MV-4-11 (cell line): ENCODE measurements at regions not wholly inside any gene's neighbourhood (a gene's known extent, or its start where the extent isn't known, plus 50 kb on each side); places are given as distances from the start of the nearest gene placed in this dataset.

Experiments used
- DNase-seq: peaks from one replicate; lab custom pipeline; 2025; lab: John Stamatoyannopoulos, UW

DNA sequence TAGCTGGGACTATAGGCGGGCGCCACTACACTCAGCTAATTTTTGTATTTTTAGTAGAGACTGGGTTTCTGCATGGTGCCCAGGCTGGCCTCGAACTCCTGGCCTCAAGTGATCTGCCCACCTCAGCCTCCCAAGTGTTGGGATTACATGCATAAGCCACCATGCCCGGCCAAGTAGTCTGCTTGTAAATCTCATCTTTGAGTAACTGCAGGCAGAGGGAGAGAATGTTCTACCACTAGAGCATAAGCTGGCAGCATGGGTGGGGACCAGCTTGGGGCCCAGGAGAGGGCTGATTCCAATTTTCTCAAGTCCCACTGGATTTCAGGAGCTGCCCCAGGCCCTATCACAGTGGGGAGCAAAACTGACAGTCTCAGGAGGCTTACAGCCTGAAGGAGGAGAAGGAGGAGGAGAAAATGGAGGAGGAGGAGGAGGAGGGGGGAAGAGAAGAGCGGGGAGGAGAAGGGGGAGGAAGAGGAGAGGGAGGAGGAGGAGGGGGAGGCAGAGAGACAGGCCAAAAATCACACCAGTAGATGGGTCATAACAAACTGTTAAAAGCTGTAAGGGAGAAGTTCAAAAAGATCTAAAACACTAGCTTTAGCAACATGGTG, 229.1 kb upstream of the IGF1R start:
- no peak for DNase-seq

DNA sequence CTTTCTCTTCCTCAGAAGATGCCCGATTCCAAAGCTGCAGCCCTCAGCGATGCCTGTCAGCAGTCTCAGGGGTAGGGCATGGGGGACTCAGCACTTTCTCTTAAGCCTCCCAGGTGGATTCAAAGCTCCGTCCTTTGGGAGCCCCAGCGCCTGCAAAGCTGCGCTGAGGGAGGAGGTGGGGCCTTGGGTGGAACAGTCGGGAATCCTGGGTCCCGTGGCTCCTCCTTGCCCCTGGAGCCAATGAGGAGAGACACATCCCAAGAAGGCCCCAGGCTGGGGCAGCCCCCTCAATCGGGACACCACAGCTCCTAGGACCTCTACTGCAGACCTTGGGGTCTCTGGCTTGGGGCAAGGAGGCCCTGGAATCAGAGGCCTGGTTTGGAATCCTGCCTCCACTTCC, 227.5 kb upstream of the IGF1R start:
- DNase-seq = no peak

DNA sequence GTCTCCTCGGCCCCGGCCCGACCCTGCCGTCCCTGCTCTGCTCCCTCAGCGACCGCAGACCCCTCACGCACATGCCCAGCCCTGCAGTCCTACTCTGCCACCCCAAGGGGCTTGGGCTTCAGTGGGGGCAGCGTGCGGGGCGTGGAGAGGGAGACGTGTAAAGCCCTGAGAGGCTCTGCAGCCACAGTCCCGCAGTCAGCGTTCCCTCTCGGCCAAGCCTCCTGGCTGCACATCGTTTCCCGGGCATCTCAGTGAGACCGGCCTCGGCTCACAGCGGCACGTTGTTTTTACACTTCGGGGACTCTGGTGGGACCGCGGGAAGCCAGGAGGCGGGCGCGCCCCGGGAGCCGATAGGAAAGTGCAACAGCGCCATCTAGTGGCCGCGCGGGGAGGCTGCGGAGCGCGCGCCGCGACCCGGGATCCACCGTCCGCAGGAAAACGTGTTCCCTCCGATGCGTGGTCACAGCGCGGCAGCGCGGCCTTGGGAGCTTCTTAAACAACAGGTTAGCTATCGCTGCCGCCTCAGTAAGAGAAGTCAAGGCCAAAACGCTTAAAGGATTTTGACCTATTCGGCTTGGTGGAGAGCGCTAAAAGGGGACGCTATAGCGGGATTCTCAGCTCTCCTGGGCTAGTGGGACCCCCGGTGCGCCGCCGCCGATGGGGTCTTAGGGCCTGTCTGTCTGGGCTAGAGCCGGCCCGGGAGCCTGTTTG, 226.8 kb upstream of the IGF1R start:
- DNase-seq = peak; percentile 1

DNA sequence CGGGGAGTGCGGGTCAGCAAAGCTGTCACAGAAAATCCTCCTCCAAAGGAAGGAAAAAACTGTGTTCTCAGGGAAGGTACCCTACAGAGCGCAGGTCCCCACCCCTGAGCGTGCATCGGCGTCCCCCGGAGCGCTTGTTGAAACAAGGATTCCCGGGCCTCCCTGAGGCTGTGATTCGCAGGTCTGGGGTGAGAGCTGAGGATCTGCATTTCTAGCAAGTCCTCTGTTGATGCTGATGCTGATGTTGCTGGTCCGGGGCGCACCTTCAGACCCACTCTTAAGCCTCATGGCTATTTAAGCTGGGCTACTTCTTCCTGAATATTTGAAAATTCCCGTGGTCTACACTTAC, 226.2 kb upstream of the IGF1R start:
- no peak for DNase-seq

DNA sequence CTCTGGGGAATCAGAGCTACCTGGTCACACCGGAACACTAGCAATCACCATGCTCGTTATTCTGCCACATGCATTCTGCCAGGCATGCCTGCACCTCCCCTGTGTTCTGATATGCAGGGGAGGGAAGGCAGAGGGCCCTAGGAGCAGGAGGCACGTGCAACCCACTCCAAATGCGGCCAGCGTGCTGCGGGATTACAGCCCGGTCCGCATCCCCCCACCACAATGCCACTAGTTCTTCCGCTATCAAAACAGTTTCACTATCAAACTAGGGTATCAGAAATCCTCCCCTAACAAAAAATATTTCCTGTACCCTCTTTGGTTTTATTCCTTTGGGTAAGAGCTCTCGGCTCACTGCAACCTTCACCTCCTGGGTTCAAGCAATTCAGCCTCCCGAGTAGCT, 223.2 kb upstream of the IGF1R start:
- DNase-seq = no peak

DNA sequence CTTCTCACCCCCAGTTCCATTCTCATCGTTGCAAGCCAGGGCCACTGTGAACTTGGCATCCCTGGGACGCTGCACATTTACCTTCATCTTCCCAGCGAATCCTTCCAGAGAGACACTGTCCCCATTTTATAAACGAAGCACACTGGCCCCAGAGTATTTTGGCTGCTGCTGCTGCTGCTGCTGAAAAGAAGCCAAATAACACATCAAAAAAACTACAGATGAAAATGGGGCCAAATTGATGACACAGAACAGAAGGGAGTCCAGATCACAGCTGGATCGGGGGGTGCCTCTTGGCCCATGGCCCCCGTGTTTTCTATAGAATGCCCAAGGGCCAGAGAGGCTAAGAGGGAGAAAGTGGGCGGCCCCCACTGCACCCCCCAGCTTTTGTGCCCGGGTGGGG, 221.0 kb upstream of the IGF1R start:
- no peak for DNase-seq

DNA sequence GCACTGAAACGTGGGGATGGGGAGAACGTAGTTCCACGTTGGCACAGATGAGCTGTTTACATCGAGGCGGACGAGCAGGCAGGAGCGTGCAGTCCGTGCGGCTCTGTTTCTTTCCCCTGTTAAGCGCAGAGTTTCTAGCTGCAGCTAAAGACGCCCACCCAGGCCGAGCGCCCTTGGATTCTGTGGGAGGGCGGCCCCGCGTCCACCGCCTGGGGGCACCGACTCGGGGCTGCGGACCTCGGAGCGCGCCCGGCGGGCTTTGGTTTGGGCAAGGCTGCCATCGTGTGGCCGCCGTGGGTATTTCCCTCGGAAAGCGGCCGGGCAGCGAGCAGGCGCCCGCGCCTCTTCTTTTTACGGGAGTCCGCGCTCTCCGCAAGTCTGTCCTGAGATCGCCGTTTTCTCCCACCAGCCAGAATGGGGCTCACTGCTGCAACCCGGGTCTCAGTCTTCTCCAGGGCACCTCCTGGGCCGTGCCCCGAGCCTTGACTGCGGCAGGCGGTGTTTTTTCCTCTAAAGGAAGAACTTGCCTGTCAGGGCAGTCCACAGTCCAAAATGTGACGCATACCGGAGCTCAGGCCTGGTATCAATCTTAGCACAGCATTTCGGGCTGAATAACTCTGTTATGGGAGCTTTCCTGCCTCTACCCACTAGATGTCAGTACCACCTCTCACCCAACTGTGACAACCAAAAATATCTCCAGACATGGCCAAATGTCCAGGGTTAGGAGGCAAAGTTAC, 219.9 kb upstream of the IGF1R start:
- DNase-seq = peak; percentile 29

DNA sequence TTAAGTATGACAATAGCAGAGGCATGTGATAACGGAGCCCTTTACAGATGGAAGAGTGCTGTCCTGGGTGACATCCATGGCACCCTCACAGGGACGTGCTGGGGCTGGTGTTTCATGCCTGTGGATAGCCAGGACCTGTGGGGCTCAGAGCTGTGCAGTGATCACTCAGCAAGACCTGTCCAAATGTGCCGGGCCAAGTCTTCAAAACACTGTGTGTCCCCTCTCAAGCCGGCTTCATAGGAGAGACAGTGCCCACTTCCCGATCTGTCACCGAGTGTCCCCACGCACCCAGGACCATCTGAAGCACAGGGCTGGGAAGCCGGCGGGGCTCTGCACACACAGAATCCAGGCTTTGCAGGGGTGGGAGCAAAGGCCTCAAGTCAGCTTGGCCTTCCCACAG, 217.2 kb upstream of the IGF1R start:
- no peak for DNase-seq

DNA sequence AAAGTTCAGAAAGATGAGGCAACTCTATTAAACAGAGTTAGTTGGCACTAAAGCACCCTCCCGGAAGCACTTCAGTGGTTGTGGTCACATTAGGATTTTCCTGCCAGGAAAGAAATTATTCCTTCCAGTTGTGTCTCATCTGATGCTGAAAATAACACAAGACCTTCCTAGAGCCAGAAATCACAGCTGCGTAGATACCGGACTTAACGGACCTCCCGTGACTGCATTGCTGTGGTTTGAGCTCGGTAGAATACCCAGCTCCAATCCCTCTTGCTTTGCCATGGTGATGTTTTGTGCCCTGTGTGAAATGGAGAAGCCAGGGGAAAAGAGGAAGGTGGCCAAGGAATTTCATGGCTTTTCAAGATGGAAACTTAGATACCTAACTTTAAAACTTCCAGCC, 215.0 kb upstream of the IGF1R start:
- DNase-seq = no peak

DNA sequence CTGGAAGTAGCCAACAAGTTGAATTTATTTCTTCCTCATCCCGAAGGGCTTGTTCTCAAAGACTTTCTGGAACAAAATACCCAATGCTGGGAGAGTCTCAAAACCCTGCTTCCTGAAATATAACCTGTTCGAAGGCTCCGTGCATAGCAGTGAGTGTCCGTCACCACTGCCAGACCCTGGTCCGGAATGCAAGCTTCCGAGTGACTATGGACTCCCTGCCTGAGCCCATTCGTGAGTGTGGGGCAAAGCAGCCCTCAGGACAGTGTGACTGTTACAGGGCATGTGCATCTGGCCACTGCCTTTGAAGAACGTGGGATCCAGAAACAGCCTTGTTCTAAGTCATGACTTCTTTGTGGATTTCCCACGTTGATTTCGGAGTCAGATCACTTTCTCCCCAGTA, 214.5 kb upstream of the IGF1R start:
- DNase-seq = no peak

DNA sequence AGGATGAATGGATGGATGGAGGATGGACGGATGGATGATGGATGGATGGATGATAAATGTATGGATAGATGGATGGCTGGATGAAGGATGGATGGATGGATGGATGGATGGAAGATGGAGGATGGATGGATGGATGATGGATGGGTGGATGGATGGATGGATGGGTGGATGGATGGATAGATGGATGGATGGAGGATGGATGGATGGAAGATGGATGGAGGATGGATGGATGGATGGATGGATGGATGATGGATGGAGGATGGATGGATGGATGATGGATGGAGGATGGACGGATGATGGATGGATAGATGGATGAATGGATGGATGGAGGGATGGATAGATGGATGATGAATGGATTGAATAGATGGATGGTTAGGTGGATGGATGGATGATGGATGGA, 210.6 kb upstream of the IGF1R start:
- no peak for DNase-seq

DNA sequence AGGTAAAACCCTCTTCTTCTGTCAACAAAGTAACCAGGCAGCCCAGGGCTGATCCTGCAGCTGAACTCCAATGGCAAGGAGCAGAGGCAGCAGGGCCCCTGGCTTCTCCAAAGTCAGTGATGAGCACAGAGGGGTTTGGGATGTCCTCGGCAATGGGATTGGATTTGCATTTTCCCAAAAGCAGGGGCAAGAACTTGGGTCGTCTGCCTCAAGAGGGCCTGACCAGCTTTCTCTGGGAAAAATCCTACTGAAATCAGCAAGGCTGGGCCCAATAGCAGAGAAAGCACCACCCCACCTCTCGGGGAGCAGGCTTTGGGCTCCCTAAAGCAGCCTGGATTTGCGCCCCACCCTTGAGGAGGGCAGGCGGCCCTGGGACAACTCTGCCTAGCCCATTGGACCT, 210.0 kb upstream of the IGF1R start:
- no peak for DNase-seq

DNA sequence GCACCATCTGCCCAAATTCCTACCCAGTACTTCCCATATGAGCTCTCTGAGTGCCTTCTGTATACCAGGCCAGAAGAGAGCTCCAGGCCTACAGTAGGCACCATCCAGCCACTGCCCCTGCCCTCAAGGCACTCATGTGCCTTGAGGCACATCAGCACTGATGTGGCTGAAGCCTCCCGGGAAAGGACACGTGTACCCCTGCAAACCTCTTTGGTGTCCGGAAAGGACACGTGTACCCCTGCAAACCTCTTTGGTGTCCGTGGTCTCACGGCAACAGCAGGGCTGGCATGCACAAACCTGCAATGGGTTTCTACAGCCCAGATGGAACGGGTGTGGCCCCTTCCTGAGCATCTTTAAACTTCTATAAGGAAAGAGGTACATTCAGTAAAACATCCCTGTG, 209.4 kb upstream of the IGF1R start:
- no peak for DNase-seq

DNA sequence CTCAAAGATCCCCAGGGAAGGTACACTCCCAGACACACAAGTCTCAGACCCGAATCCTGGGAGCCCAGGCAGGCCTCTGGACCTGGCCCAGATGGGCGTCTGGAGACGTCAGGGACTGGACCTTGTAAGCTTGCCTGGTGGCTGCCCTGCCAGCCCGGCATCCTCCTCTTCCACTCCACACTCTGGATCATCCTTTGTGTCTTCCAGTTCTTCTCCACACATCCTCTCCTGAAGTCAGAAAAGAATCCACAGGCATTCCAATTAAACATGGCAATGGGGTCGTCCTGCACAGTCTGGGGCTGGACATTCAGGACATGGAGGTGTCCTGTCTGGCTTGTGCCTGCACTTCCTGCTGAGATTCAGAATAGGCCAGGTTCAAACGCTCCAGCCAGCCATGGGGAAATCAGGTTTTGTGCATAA, 208.8 kb upstream of the IGF1R start:
- no peak for DNase-seq

DNA sequence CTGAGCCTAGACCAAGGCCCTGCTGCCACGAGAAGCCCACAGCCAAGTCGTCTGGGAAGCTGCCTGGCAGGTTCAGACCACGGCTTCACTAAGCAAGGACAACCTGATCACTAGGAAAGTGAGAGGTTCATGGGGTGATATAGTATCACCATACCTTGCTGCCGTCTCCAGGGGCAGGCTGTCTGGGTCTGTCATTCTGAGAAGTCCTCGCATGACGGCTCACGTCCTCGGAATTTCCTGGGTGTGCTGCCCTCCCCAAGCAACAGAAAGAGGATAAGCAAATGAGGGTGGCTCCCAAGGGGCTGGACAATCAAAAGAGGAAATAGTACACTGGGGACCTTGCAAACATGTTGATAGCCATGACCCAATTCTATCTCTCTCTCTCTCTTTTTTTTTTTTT, 207.4 kb upstream of the IGF1R start:
- peak; percentile 7 for DNase-seq

DNA sequence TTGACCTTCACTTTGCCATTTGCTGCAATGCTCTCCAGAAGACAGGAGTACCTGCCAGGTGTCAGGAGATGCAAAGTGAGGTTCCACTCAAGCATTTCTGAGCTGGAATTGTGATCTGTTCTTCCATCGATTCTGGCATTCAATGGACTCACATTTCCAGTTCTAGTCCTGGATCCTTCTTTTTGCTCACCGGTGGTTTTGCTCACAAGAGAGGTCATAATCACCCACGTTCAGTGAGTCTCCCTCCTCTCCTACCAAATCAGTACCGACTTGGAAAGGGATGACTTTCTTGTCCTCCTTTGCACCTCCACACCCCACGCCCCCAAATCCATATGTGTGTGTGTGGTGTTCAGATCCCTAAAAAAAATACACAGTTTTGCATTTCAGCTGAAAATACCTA, 206.7 kb upstream of the IGF1R start:
- no peak for DNase-seq

DNA sequence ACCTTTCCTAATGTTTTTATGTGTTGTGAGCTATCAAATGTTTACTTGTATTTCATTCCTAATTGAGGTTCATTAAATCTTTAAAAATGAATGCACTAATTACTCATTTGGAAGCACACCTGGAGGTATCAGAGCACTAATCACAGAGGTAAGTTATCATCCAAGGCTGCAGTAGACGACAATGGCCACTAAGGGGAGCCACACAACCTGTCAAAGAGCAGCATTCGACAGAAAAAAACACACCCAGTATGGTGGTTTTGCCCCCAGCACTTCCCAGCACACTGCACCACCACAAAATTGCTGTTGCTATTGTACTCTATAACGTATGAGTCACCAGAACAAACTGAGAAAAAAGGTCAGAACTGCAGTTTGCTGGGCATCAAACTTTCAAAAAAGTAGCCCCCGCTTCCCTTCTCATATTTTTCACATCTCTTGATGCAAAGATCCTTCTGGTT, 205.9 kb upstream of the IGF1R start:
- peak; percentile 82 for DNase-seq

DNA sequence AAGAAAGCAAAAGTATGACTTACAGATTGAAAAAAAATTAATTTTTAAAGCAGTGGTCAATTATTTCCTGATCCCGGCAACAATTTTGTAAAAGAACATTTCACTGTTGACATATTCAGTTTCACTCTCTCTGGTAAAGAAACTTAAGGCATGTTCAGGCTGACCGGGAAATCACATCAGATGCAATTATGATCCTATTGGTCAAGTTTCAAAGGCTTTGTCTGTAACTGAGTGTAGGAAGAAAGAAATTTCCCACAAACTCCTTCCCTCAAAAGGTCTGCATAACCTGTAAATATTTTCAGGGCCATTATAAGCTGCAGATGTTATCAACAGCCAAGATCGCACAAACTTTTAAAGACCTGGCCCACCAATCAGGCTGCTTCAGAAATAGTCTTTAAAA, 205.4 kb upstream of the IGF1R start:
- DNase-seq = no peak

DNA sequence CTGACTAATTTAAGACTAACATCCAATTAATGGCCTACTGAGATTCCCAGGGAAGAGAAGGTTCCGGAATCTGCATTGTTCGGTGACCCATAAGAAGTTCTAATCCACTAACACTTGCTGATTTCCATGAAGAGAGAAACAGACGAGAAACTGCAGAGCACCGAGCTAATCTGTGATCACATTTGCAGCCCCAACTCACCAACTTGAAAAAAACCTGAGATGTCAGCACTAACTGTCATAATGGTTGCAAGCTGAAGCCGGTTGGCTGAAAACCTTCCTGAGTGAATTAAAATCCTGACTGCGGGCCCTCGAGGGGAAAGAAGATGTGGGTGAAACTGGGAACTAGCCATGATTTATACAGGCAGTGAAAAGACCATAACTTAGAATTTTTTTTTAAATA, 204.8 kb upstream of the IGF1R start:
- no peak for DNase-seq

DNA sequence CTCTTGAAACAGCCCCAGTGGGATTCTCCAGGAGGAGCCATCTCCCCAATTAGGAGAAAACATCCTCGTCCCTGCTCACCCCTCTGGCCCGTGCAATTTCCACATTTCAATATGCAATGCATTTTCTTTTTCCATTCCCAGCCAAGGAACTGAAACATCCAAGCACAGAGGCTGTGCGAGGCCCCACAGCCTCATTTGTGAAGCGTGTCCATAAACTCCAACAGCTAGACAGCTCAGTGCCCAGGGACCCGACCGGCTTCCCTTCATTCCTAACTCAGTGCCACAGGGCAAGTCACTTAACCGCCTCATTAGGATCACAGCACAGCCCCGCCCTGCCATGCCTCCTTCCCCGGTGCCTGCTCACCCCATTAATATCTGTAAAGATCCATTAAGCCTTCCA, 204.2 kb upstream of the IGF1R start:
- no peak for DNase-seq

DNA sequence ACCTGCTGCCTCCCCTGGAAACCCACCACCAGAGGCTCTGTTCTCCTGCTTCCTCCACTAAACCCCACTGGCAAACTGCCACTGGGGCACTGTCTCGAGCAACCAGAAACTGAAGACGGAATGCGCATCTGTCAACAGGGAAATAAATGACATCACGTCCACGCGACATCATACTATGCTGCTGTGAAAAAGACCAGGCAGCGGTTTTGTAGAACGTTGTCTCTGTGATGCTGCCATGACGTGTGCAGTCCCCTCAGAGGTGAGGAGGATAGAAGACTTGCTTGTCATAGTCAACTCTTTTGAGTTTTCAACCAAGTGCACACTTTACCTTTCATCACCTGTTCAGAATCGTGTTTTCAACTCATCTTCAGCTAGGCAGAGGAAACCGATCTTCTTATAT, 203.0 kb upstream of the IGF1R start:
- no peak for DNase-seq

DNA sequence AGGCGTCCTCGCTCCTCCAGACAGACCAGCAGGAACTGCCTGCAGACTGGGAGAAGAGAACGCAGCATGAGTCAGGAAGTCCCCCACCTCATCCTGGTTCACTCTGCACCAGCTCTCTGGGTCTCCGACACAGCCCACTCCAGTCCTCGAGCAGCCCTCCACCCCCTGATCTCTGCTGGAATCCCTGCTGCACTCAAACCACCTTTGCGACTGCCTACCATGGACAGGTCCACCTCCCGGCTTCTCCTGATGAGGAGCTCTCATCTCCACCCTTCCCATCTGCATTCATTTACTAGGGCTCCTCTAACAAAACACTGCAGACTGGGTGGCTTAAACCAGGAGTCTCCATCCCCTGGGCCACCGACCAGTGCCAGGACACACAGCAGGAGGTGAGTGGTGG, 202.3 kb upstream of the IGF1R start:
- DNase-seq = no peak

DNA sequence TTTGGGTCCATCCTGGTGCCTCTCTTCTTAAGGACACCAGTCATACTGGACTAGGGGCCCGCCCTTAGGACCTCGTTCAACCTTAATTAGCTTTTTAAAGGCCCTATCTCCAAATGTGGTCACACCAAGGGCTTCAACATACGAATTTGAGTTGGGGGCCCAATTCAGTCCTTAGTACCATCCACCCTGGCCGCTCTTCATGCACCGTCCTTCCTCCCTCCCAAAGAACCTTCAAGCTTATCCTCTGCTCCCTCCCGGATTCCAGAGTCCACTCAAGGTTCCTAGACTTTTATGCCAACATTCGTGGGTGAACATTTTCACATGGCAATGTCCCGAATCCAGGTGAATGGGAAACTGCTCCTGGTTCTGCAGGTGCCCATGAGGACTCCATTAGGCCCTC, 201.3 kb upstream of the IGF1R start:
- DNase-seq = no peak

DNA sequence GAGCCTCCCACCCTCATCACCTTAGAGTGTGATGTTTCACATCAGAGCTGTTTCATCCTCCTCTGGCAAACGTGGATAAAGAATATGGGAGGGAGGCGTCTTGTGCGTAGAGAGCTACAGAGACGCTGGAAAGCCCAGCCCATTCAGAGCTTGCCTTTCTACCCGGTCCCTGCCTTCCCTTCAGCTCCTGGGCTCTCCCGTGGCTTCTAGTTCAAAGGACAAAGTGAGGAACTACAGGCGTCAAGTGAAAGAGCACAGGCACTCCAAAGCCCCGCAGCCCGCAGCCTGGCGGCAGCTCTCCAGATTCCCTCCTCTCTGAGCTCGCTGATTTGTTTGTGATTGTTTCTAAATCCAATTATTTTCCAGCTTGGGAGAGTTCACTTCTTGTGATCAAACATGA, 197.1 kb upstream of the IGF1R start:
- no peak for DNase-seq
